Left lobe of liver (tissue), 2 donors: ENCODE measurements at regions not wholly inside any gene's neighbourhood (a gene's known extent, or its start where the extent isn't known, plus 50 kb on each side); places are given as distances from the start of the nearest gene placed in this dataset.
A peak's percentile ranks its signal among the peaks of the same experiment; 100 is the strongest.
"Not testable (repeated sequence)": the region's sequence is repeated elsewhere in the genome, so short reads cannot be mapped to it uniquely, and the experiment has no call there.

Source experiments
- ATAC-seq: fragments of 200-7000 bp; cut with Tn5 transposase; one replicate; pipeline ENCODE4 v1.9.1; 2020; ENCODE audit warnings: mild to moderate bottlenecking, moderate library complexity
- DNase-seq: peaks from one replicate; pipeline ENCODE4 v3.0.0-alpha.2; 2020; ENCODE audit warnings: low spot score
- donor health status: DM: no; HTN: no; CAD: no; lungs with moderate emphysema.
- donor health status: DM: no; HTN: yes; CAD: no.

DNA sequence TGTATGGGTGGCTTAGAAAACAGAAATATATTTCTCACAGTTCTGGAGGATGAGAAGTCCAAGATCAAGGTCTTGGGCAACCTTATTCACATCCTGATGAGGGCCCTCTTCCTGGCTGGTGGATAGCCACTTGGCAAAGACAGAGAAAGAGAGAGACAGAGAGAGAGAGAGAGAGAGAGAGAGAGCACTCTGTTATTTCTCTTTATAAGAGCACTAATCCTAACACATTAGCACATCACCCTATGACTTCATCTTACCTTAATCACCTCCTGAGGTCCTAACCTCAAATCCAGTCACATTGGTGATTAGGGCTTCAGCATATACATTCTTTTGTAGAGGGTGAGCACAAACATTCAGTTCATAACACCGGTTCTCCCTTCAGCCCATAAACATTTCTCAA, 430.3 kb downstream of the EFNB2 start:
- DNase-seq (no peak), ATAC-seq (no peak)

DNA sequence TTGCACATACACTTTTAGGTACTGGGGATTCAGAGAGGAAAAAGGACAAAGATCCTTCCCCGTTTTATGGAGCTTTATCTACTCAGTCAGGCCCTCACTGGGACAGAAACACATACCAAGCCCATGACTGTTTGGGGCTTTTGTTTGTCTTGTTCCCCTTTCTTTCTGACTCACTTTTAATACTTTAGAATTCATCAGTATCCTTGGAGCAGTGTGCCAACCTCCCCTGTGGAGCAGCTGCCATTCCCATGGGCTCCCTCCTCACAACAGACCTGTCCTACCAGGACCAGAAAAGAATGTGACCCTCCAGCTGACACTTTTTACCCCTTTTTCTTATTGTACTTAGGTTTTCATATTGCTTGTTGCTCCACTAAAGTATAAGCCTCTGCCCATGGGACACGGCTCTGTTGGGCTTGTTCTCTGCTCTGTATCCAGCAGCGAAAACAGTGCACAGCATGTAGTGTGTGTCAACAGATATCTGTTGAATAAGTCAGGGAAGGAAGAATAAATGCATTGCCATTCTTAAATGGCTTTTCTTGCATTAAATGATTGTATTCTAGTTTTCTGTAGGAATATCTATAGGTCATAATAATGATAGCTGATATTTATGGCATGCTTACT, 431.1 kb downstream of the EFNB2 start:
- no peak for DNase-seq
- ATAC-seq: no peak

DNA sequence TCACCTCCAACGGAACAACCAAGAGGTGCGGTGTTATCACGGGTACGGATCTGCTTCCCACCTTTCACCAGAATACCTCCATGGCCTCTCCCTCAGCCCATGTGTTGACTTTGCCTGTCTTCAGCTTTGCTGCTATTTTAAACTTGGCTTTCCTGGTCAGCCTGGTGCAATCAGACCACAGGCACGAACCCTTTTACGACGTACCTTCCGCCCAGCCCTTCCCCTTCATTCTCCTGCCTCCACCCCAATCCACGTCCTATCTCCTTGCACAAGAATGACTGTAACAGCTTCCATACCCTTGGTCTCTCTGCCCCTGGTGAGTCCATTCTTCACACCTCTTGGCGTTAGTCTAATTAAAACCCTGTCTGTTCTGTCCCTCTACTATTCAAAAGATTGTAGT, 431.7 kb downstream of the EFNB2 start:
- ATAC-seq: no peak
- no peak for DNase-seq

DNA sequence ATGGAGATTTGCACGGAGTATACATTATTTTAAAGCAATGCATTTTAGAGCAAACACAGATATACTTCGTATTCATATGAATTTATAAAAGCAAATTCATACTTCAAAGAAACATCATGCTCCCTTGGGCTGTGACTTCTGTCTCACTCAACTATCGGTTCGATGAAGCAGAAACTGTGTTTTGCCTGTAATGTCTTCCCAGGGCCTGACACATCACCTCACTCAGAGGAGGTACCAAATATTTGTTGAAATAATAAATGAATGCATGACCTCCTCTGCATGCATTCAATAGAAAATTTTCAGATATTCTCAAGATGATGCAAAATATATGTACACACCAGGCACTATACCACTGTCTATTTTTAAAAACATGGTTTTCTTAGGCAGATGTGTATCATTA, 432.7 kb downstream of the EFNB2 start:
- no peak for DNase-seq
- ATAC-seq: no peak

DNA sequence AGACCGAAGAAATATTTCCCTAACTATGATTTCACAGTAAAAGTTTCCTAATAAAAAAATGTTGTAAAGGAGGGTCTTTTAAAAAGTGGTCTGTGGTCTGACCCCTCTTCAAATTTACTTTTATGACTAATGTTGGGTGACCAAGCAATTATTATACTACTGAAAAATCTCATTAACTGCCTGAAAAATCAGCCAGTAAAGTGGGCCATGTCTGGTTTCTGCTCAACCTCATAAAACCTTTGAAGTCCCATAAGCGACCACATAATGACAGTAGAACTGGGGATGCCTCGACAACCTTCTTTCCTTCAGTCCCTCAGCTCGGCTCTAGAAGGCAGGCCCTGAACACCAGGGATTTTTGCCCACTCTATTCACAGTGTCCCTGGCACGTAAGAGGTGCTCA, 434.3 kb downstream of the EFNB2 start:
- ATAC-seq: no peak

DNA sequence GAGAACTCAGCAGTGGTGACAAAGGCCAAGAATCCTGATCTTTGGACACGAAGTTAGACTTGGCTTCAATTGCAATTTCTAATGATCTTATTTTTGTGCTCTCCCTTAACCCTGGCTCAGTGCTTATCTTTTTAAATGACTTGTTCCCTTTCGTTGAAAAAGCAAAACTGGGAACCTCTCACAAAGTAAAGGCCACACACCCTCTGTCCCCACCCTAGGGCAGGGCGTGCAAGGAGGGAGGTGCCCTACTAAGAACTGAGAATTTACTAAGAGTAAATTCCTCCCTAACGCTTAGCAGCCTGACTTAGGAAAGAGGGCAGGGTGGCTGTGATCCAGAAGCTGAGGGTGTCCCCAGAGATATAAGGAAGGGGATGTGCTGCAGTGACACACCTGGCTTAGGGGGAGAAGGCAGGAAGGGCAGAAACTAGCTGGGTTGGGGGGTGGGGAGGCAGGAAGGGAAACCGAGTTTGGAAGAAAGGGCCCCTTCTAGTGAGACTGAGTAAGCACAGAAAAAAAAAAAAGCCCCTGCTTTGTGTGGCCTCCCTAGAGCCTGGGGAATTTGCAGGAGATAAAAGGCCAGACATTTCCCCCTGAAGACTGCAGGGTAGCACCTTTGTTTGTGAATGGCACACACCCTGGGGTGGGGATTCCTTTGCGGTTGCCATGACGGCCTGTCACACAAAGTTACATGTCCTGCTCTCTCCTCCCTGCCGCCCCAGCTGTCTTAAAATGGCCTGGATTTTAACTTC, 435.1 kb downstream of the EFNB2 start:
- DNase-seq: no peak
- no peak for ATAC-seq

More for the DNA sequence above, 434.3 kb downstream of the EFNB2 start:
- DNase-seq: no peak

DNA sequence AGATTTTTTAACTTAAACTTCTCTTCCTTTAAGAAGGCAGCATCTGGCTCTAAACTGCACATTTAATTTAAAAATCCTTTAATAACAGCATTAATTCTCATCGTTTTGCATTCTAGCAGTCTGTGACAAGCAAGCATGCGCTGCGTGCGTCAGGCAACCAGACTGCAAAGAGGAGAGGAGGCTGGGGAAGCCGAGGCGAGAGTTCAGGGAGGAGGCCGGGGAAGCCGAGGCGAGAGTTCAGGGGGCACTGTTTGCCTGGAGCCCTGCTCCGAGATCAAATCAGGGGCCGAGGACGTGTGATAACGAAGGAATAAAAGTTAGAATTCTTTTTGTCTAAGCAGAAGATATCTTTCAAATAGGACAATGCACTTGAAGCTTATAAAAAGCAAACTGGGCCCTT, 435.7 kb downstream of the EFNB2 start:
- ATAC-seq (no peak), DNase-seq (no peak)

DNA sequence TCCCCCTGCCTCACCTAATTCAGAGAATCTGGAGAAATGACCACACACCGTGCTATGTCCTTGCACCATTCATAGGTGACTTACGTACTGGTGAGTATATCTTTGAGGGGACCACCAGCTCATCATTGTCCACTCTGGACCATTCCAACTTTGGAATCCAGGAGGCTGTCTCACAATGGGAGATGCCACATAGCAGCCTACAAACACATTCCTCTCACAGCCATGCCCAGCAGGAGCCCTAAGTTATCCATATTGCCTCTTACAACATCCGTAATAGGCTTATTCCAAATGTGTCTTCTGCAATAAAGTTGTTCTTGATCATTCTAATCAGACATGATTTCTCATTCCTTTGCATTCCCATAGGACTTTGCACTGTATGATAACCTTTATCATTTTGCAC, 436.7 kb downstream of the EFNB2 start:
- ATAC-seq (no peak), DNase-seq (no peak)

DNA sequence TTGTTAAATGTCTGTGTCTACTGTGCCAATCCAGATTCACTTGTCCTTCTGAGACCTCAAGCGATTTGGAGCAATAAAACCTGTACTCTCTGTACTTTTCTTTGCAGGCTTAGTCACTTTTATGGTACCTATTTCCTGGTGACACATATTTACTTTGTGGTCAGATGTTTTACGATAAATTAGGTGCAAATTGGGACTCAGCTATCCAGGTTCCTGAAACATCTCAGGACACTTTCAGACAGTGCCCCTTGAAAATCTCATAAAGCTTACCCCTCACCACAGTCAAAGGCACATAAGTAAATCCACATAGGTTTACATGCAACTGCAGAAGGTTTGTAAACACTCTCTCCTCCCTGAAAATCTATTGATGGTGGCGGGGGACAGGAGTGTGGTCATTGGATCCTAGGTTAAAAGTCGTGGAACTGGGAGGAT, 438.8 kb downstream of the EFNB2 start:
- no peak for ATAC-seq
- no peak for DNase-seq

DNA sequence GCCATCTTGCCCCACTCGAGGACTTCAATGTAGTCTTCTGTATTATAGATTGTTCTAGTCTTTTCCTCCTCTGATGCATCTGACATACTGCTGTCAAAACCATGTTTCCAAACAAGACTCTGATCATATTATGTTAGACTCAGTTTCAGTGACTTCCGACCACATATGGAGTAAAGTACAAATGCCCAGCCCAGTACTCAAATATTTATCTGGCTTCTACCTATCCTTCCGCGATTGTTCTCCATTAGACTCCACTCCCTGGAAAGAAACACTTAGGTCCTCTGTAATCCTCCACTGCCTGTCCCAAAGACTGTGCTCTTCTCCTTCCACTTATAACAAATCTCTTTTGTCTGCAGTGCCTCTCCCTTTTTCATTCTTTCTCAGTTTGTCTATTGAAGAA, 439.5 kb downstream of the EFNB2 start:
- DNase-seq: no peak
- no peak for ATAC-seq

DNA sequence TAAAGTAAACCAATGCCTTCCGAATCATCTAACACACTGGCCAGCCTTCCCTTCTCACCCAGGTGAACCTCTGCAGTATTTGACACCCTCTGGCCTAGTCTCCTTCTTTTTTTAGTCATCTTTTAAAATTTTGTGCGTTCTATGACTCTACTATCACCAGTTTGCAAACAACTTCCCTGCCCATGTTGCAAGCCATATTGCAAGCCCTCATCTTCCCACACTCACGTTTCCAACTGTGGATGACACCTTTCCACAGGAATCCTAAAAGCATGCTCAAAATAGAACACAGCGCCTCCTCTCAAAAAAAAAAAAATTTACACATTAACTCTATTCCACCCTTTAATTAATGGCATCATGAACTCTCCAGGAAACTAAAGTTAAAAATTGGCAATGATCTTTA, 440.1 kb downstream of the EFNB2 start:
- DNase-seq (no peak), ATAC-seq (no peak)

DNA sequence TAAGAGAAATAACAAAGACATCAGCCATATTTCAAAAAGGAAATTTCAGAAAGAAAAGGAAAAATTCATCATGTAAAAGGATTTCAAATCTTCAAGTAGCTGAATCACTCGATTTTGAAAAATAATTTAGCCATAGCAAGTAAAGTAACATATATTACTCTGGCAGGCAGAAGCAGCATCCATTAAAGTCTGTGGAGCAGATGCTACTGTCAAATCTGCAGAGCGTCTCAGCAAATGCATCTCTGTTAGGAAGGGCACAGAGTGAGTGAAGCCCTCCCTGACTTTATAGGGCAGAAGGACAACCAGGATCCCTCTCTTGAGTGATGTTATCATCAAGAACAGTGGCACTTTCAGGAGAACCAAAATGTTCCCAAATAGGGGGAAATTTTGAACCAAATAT, 445.5 kb downstream of the EFNB2 start:
- ATAC-seq (no peak), DNase-seq (no peak)

DNA sequence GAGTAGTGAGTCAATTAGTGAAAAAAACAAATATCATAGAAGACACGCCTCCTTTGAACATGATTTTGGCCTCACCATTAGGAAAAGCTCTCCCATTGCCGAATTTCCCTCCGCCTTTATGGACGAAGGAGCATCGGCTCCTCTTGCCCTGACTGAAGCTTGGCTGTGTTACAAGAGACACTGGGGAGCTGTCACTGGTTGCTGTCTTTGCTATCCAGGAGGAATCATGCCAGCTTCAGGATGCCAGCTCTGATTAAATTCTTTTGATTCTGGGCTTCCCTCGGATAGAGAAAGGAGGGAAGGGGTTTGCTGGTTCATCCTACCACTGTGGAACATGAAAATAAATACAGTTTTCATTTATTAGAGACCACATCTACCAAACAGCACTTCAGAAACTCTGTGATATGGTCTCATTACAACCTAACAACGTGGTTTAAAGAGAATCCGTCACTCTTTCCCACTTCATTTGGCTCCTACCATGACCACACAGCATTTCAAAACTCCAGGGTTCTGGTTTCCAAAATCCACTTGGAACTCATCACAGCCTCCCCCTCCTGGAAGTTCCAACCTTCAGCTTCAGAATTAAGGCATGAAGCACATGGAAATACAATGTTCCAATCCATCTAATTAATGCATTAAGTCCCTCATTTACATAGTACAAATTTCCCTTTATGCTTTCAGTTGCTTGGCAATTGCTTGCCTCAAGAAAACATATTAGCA, 446.0 kb downstream of the EFNB2 start:
- no peak for DNase-seq
- no peak for ATAC-seq

DNA sequence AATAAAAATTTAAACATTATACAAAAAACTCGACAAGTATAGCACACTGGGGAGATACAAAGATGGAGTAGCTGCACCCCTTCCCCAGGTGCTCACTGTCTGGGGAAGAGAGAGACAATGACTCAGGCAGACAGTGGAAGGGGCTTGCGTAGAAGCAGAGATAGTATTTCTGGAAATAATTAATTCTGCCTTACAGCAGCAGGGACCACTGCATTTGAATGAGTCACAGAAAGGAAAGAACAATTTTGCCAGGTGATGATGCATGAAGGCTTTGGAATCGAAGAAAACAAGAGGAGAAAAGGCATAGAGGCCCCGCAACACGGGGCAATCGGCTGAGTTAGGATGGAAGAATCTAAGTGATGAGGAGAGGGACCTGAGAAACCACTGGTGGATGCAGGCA, 447.4 kb downstream of the EFNB2 start:
- DNase-seq: no peak
- no peak for ATAC-seq

DNA sequence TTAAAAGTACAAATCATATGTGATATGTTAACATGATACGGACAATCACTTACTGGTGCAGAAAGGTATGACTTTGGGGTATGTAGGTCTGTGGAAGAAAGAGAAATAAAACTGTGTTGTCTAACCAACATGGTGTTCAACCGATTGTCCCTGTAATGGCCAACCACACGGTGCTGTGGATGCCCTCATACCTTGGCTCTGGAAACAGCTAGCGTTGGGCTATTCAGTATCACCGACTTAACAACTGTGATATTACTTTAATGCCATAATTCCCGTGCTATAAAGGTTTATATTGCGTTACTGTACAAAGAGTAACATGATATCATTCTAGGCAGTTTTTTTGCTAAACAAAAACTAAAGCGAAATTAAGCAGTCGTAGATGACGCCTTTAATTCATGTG, 448.3 kb downstream of the EFNB2 start:
- ATAC-seq (no peak), DNase-seq (no peak)

DNA sequence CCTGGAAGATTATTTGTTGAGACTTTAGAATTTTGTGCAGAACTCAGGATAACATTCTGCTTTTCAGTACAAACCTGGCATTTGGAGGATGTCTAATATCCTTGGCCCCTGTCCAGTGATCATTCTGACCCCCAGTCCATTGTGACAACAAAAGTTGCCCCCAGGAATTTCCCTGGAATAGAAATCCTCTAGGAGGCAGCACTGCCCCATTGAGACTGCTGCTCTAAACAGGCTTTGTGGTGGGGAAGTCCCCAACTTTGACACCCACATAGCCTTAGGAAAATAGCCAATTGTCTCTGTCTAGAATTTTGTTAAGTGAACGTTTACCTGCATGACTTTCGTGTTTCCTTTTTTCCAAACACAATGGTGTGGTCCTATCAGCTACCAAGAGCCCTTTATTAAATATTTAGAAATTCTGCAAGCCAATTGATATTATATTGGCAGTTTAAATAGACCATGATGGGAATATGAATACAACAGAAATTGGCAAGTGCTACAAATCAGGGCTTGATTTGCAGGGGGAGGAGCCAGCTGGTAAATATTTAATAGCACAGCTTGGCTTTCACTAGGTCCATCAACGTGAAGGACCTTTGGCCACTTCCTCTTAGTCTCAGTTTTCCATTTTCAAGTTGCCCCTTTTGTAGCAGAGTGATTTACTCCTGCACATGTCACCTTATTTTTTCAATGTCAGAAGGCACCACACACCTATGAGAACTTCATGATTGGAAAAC, 451.7 kb downstream of the EFNB2 start:
- ATAC-seq (peak; percentile 58), DNase-seq (no peak)

DNA sequence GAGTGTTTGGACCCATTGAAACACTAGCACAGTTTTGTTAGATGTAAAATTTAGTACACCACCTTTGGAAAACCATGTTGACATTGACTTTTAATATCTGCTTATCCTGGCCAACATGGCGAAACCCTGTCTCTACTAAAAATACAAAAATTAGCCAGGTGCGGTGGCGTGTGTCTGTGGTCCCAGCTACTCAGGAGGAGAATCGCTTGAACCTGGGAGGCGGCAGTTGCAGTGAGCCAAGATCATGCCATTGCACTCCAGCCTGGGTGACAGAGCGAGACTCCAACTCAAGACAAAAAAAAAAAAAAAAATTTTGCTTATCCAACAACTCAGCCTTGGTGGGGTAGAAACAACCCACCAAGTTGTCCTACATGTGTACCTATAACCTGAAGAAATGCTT, 454.2 kb downstream of the EFNB2 start:
- DNase-seq, ATAC-seq: not testable (repeated sequence)

DNA sequence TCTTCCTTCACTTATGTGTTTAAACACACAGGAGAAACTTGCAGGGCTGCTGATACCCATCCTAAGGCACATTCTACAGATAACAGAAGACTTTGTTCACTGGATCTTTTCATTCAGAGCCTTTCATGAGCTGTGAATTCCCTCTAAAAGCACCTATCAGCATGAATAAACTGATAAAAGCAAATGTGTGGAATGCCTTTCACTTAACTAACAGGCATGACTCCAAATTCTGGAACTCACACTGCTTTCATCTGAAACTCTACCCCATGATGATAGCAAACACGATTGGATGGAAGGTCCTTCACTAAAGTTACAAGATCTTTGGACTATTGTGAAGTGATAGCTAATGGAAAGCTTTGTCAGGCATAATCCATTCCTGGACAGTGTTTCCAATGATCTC, 457.3 kb downstream of the EFNB2 start:
- ATAC-seq: no peak
- DNase-seq: no peak

DNA sequence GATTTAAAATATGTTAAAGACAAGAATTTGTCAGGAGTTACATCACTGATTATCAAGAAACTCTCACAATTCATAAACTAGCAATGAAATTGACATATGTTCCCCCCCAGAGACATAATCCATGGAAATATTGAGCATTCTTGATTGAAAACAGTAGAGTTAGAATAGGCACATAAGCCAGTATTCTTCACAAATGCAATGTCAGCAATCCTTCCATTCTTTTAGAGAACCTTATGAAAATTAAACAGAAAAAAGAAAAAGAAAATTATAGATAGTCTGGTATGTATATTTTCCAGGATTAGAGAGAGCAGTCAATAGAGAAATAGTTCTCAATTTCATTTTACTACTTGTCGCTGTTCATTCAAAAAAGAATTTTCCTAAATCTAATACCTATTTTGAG, 458.4 kb downstream of the EFNB2 start:
- ATAC-seq (no peak), DNase-seq (no peak)

DNA sequence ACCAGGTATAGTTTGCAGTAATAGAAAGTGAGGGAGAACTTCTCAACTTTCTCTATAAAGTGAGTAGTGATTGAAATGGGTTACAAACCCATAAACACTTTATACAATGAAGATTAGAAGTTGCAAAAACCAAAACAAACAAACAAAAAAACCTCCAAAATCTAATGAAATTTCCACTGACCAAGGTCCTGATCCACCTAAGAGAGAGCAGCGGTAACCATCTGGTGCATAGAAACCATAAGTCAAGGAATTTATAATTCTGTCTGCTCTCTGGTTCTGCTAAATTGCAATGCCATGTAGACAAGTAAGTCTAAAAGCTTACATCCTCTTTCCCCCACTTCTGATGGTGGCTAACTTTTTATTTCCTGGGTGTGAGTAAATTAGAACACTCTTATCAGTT, 463.4 kb downstream of the EFNB2 start:
- DNase-seq: no peak
- no peak for ATAC-seq

DNA sequence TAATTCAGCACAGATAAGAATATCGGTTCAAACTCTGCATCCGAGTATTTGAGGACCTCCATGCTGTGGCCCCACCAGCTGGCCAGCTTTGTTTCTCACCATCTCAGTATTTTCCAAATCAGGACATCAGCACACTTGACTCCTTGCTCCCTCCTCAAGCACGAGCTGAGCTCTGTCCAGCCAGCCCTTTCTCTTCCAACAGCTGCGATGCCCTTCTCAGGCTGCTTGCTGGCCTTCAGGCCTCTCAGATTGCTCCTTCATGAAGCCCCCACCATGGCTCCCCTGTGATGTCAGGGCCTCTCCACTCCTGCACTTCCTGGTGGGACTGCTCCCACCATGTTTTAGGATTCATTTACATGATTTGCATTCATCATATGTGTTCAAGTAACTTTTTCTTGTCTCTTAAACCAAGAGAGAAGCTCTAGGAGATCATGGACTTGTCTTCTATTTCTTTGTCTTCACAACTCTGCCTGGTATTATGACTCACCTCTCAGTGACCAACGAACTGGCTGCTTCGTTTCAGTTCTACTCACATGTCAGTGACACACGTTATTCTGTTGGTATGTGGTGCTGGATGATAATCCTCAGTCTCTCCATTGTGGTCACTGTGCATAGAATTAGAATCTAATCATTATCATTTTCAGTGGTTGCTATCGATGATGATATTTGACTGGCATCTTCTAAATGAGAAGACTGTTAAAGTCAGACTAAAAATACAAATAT, 471.7 kb downstream of the EFNB2 start:
- no peak for ATAC-seq

More for the DNA sequence above, 471.7 kb downstream of the EFNB2 start:
- DNase-seq: no peak
